Bone marrow (tissue), 2 donors: ENCODE measurements at regions not wholly inside any gene's neighbourhood (a gene's known extent, or its start where the extent isn't known, plus 50 kb on each side); places are given as distances from the start of the nearest gene placed in this dataset.

Source experiments
- DNase-seq, 2 donors: peaks; one replicate each; lab custom pipeline; 2025; lab: John Stamatoyannopoulos, UW

DNA sequence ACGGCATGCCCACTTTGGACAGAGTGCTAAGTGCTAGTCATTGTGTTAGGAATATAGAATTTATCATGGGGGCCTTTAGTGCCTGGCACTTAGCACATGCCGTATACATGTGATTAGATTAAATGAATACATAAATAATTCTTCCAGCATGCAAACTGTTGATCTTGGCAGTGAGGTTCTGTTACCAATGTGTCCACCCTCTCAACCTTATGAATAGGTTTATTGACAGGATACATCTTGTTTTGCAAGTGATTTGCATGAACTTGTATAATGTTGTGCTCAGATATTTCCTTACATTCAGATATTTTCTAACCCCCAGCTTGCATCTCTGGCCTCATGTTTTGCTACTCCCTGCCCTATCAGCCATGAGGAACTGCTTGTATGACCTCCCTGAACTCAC, 60.3 kb upstream of the ZNF648 start:
- DNase-seq: no peak

DNA sequence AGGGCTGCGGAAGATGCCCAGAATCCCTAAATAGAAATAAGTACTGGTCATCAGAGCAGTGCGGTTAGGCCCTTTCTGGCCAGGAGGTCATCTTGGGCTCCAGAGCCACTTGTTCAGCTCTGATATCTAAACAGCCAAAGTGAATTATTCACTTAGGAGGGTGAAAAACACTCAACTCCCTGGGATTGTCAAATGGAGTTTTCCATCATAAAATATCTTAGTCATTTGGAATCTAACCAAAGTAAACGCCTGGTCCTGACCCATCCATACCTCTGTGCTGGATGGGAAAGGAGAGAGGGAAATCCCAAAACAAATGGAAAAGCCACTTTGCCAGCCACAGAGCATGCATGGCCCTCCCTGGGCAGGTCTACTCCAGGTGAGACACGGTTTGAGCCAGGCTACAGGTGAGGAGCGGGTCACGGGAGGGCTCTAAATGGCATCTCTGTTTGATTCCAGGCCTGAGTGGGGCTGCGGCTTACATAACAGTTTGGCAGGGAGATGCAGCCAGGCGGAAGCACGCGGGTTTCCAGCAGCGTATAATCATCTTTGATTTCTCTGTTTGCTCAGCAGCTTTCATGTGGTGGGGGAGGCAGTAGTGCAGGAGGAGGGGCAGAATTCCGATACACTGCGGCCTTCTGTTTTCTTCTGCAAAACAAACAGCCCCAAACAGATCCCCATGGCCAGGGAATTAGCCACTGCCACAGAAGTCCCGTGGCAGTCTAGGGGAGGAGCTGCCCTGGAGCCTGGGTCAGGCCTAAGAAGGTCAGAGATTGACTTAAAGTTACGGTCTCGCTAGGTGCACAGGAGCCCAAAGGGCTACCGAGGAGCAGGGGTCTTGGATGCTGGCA, 59.1 kb upstream of the ZNF648 start:
- DNase-seq: no peak

DNA sequence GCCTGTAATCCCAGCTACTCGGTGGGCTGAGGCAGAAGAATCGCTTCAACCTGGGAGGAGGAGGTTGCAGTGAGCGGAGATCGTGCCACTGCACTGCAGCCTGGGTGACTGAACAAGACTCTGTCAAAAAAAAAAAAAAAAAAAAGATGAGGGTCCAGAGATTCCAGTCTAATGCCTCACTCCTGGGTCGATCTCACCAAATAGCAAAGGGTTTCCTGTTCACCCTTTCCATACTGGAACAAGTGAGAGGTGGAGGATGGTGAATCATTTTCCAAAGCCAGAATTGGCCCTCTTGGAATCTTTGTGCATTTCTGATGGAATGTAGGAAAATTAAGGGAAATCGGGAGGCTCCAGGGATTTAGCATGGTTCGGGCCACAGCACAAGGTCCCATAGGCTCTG, 58.1 kb upstream of the ZNF648 start:
- no peak for DNase-seq

DNA sequence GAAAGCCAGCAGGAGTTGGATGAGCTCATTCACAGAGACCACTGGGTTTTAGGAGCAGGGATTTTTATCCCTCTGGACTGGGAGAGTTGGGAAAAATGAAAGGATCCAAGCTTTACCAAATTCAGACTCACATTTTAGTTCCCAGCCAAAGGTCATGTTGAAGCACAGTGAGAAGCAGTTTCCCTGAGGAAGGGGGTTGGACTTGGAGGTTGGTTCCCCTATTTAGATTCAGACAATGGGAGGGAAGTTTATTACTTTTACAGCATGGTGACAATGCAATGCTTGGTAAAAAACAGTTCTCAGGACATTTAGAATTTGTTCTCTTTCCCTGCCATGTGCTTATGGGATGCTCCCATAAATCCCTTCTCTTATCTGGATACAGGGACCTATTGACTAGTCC, 57.3 kb upstream of the ZNF648 start:
- peak in 1 of 2 donors; percentile 2 for DNase-seq

DNA sequence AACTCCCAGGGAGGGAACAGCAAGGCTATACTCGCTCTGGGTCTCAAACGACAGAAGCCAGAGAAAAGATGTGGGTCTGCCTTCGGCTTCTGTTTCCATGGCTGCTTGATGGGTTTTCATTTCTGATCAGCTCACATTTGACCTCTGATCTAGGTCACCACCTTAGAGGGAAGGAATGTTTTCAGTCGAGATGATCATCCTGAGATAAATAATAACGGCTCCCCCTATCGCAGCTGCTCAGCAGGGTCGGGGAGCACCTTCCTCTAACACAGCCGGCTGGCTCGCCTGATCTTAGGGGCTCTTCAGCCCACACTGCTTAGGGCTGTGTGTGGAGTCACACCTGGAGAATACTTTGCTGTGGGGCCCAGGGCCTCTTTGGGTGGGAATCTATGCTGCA, 53.1 kb upstream of the ZNF648 start:
- DNase-seq: no peak

DNA sequence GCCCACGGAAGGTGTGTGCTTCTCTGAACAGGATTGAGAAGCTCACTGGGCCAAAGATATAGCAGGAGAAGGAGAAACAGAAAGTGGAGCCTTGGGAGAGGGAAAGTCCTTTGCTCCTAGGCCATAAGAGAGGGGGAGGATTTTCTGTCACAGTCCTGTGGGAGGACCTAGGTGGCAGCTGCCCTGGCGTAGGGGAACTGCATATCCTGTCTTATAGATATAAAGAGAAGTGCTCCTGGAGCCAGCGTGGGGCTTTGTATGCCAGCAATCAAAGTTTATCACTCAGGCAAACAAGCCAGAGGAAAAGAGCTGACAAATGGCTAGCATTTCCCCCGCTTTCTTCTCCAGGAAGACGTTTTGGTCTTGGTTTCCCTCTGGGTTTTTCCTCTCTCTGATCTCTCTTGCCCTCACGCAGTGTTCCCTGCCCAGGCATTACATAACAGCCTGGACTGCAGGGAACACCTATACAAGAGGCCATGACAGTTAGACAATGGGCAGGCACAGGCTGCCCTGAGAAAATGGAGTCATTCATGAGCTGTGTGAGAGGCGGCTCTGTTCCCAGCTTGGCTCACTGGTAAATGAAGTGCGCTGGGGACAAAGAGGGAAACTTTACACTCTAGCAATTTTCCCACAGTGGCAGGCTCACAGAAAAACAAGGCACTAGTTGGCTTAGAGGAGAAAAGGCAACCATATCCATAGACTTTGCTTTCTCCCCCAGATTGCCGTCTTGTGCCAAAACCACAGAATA, 52.5 kb upstream of the ZNF648 start:
- no peak for DNase-seq

DNA sequence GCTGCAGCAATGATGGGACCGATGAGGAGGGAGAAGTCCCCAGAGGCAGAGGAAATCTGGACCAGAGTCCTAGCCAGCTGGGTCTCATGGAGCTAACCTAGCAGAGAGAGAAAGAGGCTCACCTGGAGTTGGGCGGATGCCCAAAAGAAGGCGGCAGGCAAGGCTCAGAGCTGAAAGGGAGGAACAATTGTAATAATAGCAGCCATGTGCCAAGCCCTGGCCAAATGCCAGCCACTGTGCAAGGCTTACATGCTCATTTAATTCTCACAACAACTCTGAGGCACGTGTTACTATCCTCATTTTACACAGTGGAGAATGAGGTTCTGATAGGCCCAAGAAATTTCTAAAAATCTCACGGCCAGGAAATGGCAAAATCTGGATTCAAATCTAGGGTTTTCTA, 50.0 kb upstream of the ZNF648 start:
- DNase-seq: no peak
